Liver (tissue), 3 donors: ENCODE measurements at regions not wholly inside any gene's neighbourhood (a gene's known extent, or its start where the extent isn't known, plus 50 kb on each side); places are given as distances from the start of the nearest gene placed in this dataset.

Experiments used
- ATF3 ChIP-seq: IDR thresholded peaks from 2 replicates; pipeline ENCODE4 v1.6.1; 2016; ENCODE audit warnings: antibody characterized with exemption
- CTCF ChIP-seq: fragments of 150-350 bp; IDR thresholded peaks from 2 replicates; pipeline ENCODE4 v1.5.1; 2017; ENCODE audit warnings: improper control_type of control experiment, low read depth, low read length; ENCODE audit not compliant: missing input control
- GABPA ChIP-seq, 2 donors: IDR thresholded peaks in 1 of 2; conservative IDR thresholded peaks in 1 of 2; 2 replicates each; pipeline ENCODE4 v1.6.1; 2016; ENCODE audit warnings: antibody characterized with exemption in 2 of 2, mild to moderate bottlenecking in 1 of 2, moderate library complexity in 1 of 2
- HNF4G ChIP-seq: IDR thresholded peaks from 2 replicates; pipeline ENCODE4 v1.6.1; 2016; ENCODE audit warnings: antibody characterized with exemption
- JUND ChIP-seq, 2 donors: IDR thresholded peaks; 2 replicates each; pipeline ENCODE4 v1.6.1; 2016; ENCODE audit warnings: antibody characterized with exemption in 2 of 2
- MAX ChIP-seq: IDR thresholded peaks from 2 replicates; pipeline ENCODE4 v1.6.1; 2016; ENCODE audit warnings: antibody characterized with exemption
- RAD21 ChIP-seq, 2 donors: IDR thresholded peaks; 2 replicates each; pipeline ENCODE4 v1.6.1; 2016; ENCODE audit warnings: antibody characterized with exemption in 2 of 2, mild to moderate bottlenecking in 2 of 2
- REST ChIP-seq: IDR thresholded peaks from 2 replicates; pipeline ENCODE4 v1.6.1; 2016; ENCODE audit warnings: antibody characterized with exemption, mild to moderate bottlenecking
- RXRA ChIP-seq, 2 donors: IDR thresholded peaks; 2 replicates each; pipeline ENCODE4 v1.6.1; 2017 to 2018; ENCODE audit warnings: antibody characterized with exemption in 2 of 2, mild to moderate bottlenecking in 1 of 2
- SP1 ChIP-seq: IDR thresholded peaks from 2 replicates; pipeline ENCODE4 v1.6.1; 2018; ENCODE audit warnings: antibody characterized with exemption, mild to moderate bottlenecking
- TAF1 ChIP-seq: conservative IDR thresholded peaks from 2 replicates; pipeline ENCODE4 v1.6.1; 2016; ENCODE audit warnings: antibody characterized with exemption, mild to moderate bottlenecking
- ZBTB33 ChIP-seq: IDR thresholded peaks from 2 replicates; pipeline ENCODE4 v1.6.1; 2016; ENCODE audit warnings: antibody characterized with exemption
- donor health status: healthy.
- donor health status: healthy.

- no peak for TF ChIP-seq SP1
- no peak for TF ChIP-seq JUND (IDR thresholded peaks at IDR 0.05)
- no peak for TF ChIP-seq GABPA (IDR thresholded peaks at IDR 0.05 in 1 of 2, conservative IDR thresholded peaks at IDR 0.05 in 1 of 2)
- TF ChIP-seq RXRA (IDR thresholded peaks at IDR 0.05): no peak
- TF ChIP-seq CTCF: no peak
- no peak for TF ChIP-seq HNF4G
- no peak for TF ChIP-seq REST
- TF ChIP-seq RAD21 (IDR thresholded peaks at IDR 0.05): no peak
- TF ChIP-seq MAX: no peak
- no peak for TF ChIP-seq TAF1
- no peak for TF ChIP-seq ATF3
- no peak for TF ChIP-seq ZBTB33
These were observed 120.7 kb upstream of the VSTM2B start for GRCh38 chr19:29404951-29405727.
